CD4-positive, CD25-positive, alpha-beta regulatory T cell (primary cell): ENCODE measurements at regions not wholly inside any gene's neighbourhood (a gene's known extent, or its start where the extent isn't known, plus 50 kb on each side); places are given as distances from the start of the nearest gene placed in this dataset.

ENCODE experiments used
- ATAC-seq, 2 donors: fragments of 150-1000 bp; cut with Tn5 transposase; one replicate each; pipeline ENCODE4 v1.10.0; 2021; ENCODE audit warnings: low read depth in 2 of 2, moderate number of reproducible peaks in 2 of 2, moderate library complexity in 1 of 2
- DNase-seq, 3 donors: peaks; one replicate each; pipeline versions ENCODE4 v3.0.0 to v3.0.0-alpha.2; 2012 to 2022; ENCODE audit warnings: mixed read lengths in 1 of 3
- H3K27ac ChIP-seq: one replicate; pipeline ENCODE4 v1.7.0; 2013; ENCODE audit warnings: mild to moderate bottlenecking, low read length; ENCODE audit not compliant: insufficient read depth, poor library complexity, severe bottlenecking
- H3K27me3 ChIP-seq: one replicate; pipeline ENCODE4 v1.7.0; 2013; ENCODE audit warnings: low read length; ENCODE audit not compliant: control insufficient read depth, insufficient read depth
- H3K36me3 ChIP-seq: one replicate; pipeline ENCODE4 v1.7.0; 2013; ENCODE audit warnings: mild to moderate bottlenecking, low read length, moderate library complexity; ENCODE audit not compliant: control insufficient read depth, insufficient read depth
- H3K4me1 ChIP-seq: 2 replicates; pipeline ENCODE4 v1.7.0; 2013; ENCODE audit warnings: mild to moderate bottlenecking, low read length; ENCODE audit not compliant: insufficient read depth, control insufficient read depth, poor library complexity, severe bottlenecking
- H3K4me3 ChIP-seq: one replicate; pipeline ENCODE4 v1.7.0; 2013; ENCODE audit warnings: low read depth, mild to moderate bottlenecking, low read length, moderate library complexity
- H3K9me3 ChIP-seq, 2 experiments: 1 replicate in 1 of 2; 2 replicates in 1 of 2; pipeline ENCODE4 v1.7.0; 2013; ENCODE audit warnings: low read length in 2 of 2, mild to moderate bottlenecking in 1 of 2, moderate library complexity in 1 of 2; ENCODE audit not compliant: control insufficient read depth in 2 of 2
- H3K27ac Mint-ChIP-seq, 3 donors: one replicate each; pipeline ENCODE4 v1.8.0; 2020 to 2022; ENCODE audit warnings: mild to moderate bottlenecking in 3 of 3, mixed read lengths in 3 of 3, moderate library complexity in 2 of 3
- H3K27me3 Mint-ChIP-seq: one replicate; pipeline ENCODE4 v1.8.0; 2022; ENCODE audit warnings: mild to moderate bottlenecking, mixed read lengths
- H3K36me3 Mint-ChIP-seq: one replicate; pipeline ENCODE4 v1.8.0; 2020; ENCODE audit warnings: mixed read lengths
- H3K4me1 Mint-ChIP-seq, 4 donors: one replicate each; pipeline ENCODE4 v1.8.0; 2020 to 2022; ENCODE audit warnings: mixed read lengths in 4 of 4, mild to moderate bottlenecking in 1 of 4
- H3K4me3 Mint-ChIP-seq, 4 donors: one replicate each; pipeline ENCODE4 v1.8.0; 2020 to 2022; ENCODE audit warnings: mild to moderate bottlenecking in 4 of 4, mixed read lengths in 4 of 4, moderate library complexity in 3 of 4
- H3K9me3 Mint-ChIP-seq, 7 donors: one replicate each; pipeline ENCODE4 v1.8.0; 2020 to 2022; ENCODE audit warnings: mixed read lengths in 7 of 7, mild to moderate bottlenecking in 3 of 7, moderate library complexity in 2 of 7

DNA sequence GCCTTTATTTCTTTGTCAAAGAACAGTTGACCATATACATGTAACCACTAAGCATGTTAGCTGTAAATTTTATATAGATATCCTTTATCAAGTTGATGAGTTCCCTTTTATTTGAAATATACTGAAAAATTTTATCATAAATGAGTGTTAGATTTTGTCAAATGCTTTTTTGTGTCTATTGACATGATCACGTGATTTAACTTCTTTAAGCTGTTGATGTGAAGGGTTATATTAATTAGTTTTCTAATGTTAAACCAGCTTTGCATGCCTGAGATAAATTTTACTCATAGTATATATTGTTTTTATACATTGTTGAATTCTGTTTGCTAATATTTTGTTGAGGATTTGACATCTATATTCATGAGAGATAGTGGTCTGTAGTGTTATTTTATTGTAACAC, 241.9 kb upstream of the CDH20 start:
- Mint-ChIP-seq H3K4me1 (no peaks in the 10 kb centered on the region), H3K4me3 (no peak overlapping the region), H3K36me3 (no peaks in the 10 kb centered on the region), H3K9me3 (peaks cover 0 to 4% (median 0%) of the 10 kb centered on the region in 7 donors), H3K27me3 (no peaks in the 10 kb centered on the region), H3K27ac (no peak overlapping the region)
- H3K4me1 ChIP-seq, result no peaks in the 10 kb centered on the region
- H3K9me3 ChIP-seq, result no peaks in the 10 kb centered on the region
- H3K36me3 ChIP-seq, result no peaks in the 10 kb centered on the region
- DNase-seq (no peak), ATAC-seq (no peak)
- no peaks in the 10 kb centered on the region for H3K27me3 ChIP-seq
- H3K4me3 ChIP-seq, result no peak overlapping the region
- no peak overlapping the region for H3K27ac ChIP-seq

DNA sequence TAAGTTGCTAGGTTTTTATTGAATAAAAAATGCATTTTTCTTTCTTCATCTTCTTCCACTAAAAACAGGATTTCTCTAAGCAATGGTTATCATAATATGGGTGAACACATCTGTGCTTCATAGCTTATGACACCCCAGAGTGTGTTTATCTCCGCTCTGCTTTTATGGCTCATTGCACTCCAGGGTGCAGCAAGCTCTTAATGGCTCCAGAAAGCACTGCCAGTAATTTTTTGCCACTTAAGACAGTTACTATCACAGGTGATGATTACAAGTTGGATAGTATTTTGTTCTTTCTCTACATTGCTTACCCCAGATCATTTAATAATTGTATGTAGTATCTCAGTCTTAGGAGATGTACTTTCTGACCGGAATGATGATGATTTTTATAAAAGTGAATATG, 239.3 kb upstream of the CDH20 start:
- DNase-seq (no peak), ATAC-seq (no peak)
- Mint-ChIP-seq H3K27me3 (no peaks in the 10 kb centered on the region), H3K9me3 (peaks cover 0 to 4% (median 2%) of the 10 kb centered on the region in 7 donors), H3K4me1 (no peaks in the 10 kb centered on the region), H3K36me3 (no peaks in the 10 kb centered on the region), H3K27ac (no peak overlapping the region), H3K4me3 (no peak overlapping the region)
- Histone ChIP-seq H3K27ac (no peak overlapping the region), H3K4me1 (no peaks in the 10 kb centered on the region), H3K9me3 (no peaks in the 10 kb centered on the region), H3K27me3 (no peaks in the 10 kb centered on the region), H3K36me3 (no peaks in the 10 kb centered on the region), H3K4me3 (no peak overlapping the region)

DNA sequence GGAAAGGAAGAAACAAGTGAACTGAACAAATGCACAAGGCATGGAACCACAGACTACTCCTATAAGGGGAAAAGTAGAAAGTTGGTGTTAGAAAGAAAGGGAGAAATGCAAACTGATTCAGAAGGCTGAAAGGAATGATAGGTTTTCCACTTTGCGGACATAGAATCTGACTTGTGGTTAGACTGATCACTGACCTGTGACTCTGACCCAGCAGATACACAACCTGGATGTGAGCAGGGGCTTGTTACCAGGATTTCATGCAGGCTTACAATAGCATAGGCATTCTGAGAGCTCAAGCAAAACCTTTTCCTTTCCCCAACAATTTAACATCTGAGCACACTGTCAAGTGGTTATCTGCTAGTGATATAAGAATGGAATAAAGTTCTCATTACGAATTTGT, 237.0 kb upstream of the CDH20 start:
- no peak overlapping the region for H3K4me3 Mint-ChIP-seq

GRCh38 chr18:61107113-61107512, 226.1 kb upstream of the CDH20 start:
- Histone ChIP-seq H3K4me3 (no peak overlapping the region), H3K4me1 (no peaks in the 10 kb centered on the region), H3K27me3 (no peaks in the 10 kb centered on the region), H3K36me3 (no peaks in the 10 kb centered on the region), H3K27ac (no peak overlapping the region), H3K9me3 (no peaks in the 10 kb centered on the region)
- Mint-ChIP-seq H3K4me1 (peaks cover 0 to 5% (median 0%) of the 10 kb centered on the region in 4 donors), H3K36me3 (no peaks in the 10 kb centered on the region), H3K4me3 (no peak overlapping the region), H3K9me3 (peaks cover 0 to 9% (median 1%) of the 10 kb centered on the region in 7 donors), H3K27ac (no peak overlapping the region), H3K27me3 (no peaks in the 10 kb centered on the region)
- ATAC-seq, result no peak
- no peak for DNase-seq

More for the DNA sequence above, 237.0 kb upstream of the CDH20 start:
- H3K4me3 ChIP-seq, result no peak overlapping the region
- Mint-ChIP-seq H3K27ac (no peak overlapping the region), H3K9me3 (peaks cover 0 to 12% (median 2%) of the 10 kb centered on the region in 7 donors), H3K4me1 (no peaks in the 10 kb centered on the region), H3K27me3 (no peaks in the 10 kb centered on the region), H3K36me3 (no peaks in the 10 kb centered on the region)
- no peaks in the 10 kb centered on the region for H3K27me3 ChIP-seq
- H3K4me1 ChIP-seq, result no peaks in the 10 kb centered on the region
- no peak overlapping the region for H3K27ac ChIP-seq
- H3K9me3 ChIP-seq, result no peaks in the 10 kb centered on the region
- no peak for DNase-seq
- no peak for ATAC-seq
- no peaks in the 10 kb centered on the region for H3K36me3 ChIP-seq

- Histone ChIP-seq H3K27ac (no peak overlapping the region), H3K4me3 (no peak overlapping the region), H3K36me3 (no peaks in the 10 kb centered on the region), H3K27me3 (no peaks in the 10 kb centered on the region), H3K9me3 (no peaks in the 10 kb centered on the region), H3K4me1 (no peaks in the 10 kb centered on the region)
- ATAC-seq (no peak), DNase-seq (no peak)
- Mint-ChIP-seq H3K4me3 (no peak overlapping the region), H3K9me3 (peaks cover 0 to 7% (median 0%) of the 10 kb centered on the region in 7 donors), H3K4me1 (no peaks in the 10 kb centered on the region), H3K27me3 (no peaks in the 10 kb centered on the region), H3K36me3 (no peaks in the 10 kb centered on the region), H3K27ac (no peak overlapping the region)
These were observed 224.5 kb upstream of the CDH20 start for GRCh38 chr18:61108706-61109105.

- Histone ChIP-seq H3K4me1 (no peaks in the 10 kb centered on the region), H3K9me3 (no peaks in the 10 kb centered on the region), H3K36me3 (no peaks in the 10 kb centered on the region), H3K4me3 (no peak overlapping the region), H3K27ac (no peak overlapping the region), H3K27me3 (no peaks in the 10 kb centered on the region)
- DNase-seq (no peak), ATAC-seq (no peak)
- H3K36me3 Mint-ChIP-seq, result no peaks in the 10 kb centered on the region
- H3K4me1 Mint-ChIP-seq, result no peaks in the 10 kb centered on the region
- no peak overlapping the region for H3K4me3 Mint-ChIP-seq
- H3K27ac Mint-ChIP-seq, result no peak overlapping the region
- H3K27me3 Mint-ChIP-seq, result no peaks in the 10 kb centered on the region
- H3K9me3 Mint-ChIP-seq, result peaks cover 0 to 11% (median 0%) of the 10 kb centered on the region in 7 donors
These were observed 209.9 kb upstream of the CDH20 start for GRCh38 chr18:61123309-61123708.

DNA sequence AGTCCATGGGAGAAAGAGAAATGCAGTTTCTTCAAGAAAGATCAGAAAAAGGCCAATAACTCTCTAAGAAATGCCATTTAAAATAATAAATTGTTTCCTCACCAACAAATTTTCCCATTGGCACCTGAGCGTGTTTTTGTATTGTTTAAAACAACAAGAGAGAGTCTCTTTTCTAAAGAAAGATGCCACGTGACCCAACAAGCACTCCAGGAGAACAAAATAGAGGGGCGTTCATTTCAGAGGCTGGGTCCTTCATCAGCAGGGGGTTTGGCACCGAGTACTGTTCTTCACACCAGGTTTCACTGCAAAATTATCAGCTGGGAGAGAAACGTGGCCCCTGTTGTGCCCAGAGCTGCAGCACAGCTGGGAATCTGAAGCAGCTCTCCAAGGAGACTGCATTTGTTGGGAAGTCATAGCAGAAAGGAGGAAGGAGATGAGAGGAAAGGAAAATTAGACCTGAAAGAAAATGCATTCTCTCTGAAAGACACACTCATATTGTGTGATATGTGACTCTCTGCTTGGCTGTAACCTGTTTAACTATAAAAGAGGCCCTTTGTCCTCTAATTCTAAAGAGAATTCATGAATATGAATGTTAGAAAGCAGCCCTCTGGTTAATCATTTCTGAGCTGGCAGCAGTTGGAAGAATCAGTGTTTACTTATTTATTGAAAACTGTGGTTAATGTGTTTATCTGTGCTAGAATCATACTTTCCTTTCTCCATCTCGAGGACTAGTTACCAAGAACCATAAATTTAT, 205.3 kb upstream of the CDH20 start:
- H3K4me1 ChIP-seq, result no peaks in the 10 kb centered on the region
- DNase-seq, result no peak
- no peak overlapping the region for H3K4me3 ChIP-seq
- Mint-ChIP-seq H3K9me3 (peaks cover 0 to 4% (median 0%) of the 10 kb centered on the region in 7 donors), H3K27me3 (no peaks in the 10 kb centered on the region), H3K4me3 (no peak overlapping the region), H3K27ac (no peak overlapping the region), H3K4me1 (no peaks in the 10 kb centered on the region), H3K36me3 (no peaks in the 10 kb centered on the region)
- H3K27me3 ChIP-seq, result no peaks in the 10 kb centered on the region
- H3K27ac ChIP-seq, result no peak overlapping the region
- no peaks in the 10 kb centered on the region for H3K9me3 ChIP-seq
- no peak for ATAC-seq
- no peaks in the 10 kb centered on the region for H3K36me3 ChIP-seq

- H3K9me3 ChIP-seq, result no peaks in the 10 kb centered on the region
- no peaks in the 10 kb centered on the region for H3K4me1 ChIP-seq
- H3K36me3 ChIP-seq, result no peaks in the 10 kb centered on the region
- H3K4me3 ChIP-seq, result no peak overlapping the region
- Mint-ChIP-seq H3K27me3 (no peaks in the 10 kb centered on the region), H3K4me1 (no peaks in the 10 kb centered on the region), H3K9me3 (peaks cover 0 to 4% (median 0%) of the 10 kb centered on the region in 7 donors), H3K4me3 (no peak overlapping the region), H3K27ac (no peak overlapping the region), H3K36me3 (no peaks in the 10 kb centered on the region)
- H3K27ac ChIP-seq, result no peak overlapping the region
- ATAC-seq (no peak), DNase-seq (no peak)
- H3K27me3 ChIP-seq, result no peaks in the 10 kb centered on the region
These were observed 204.2 kb upstream of the CDH20 start for GRCh38 chr18:61129001-61129400.
